IMR-90 (cell line): ENCODE measurements at regions not wholly inside any gene's neighbourhood (a gene's known extent, or its start where the extent isn't known, plus 50 kb on each side); places are given as distances from the start of the nearest gene placed in this dataset.

Experiments
- ATAC-seq: fragments of 200-7000 bp; cut with Tn5 transposase; 2 replicates; pipeline ENCODE4 v1.9.1; 2020; ENCODE audit warnings: low read depth, mild to moderate bottlenecking, moderate library complexity
- BruUV-seq: library from RNA; stranded (reverse); fragments of 400-500 nt; replicated peaks from 2 replicates; lab custom pipeline; 2021; lab: Mats Ljungman, UMichigan
- CTCF ChIA-PET: fragments of 300-600 bp; formaldehyde crosslinking; extraction: SDS; loops from one replicate; lab custom pipeline; 2021; ENCODE audit warnings: antibody characterized with exemption; lab: Yijun Ruan, JAX
- POLR2A ChIA-PET: fragments of 300-600 bp; sonication (Branson Sonifier 250); formaldehyde crosslinking; loops from one replicate; lab custom pipeline; 2022; ENCODE audit warnings: antibody characterized with exemption; ENCODE audit not compliant: unreplicated experiment; lab: Charles Lee
- DNase-seq: peaks from one replicate; pipeline ENCODE4 v3.0.0; 2013
- H2AFZ ChIP-seq: replicated peaks from 2 replicates; pipeline ENCODE3; 2013; ENCODE audit warnings: low read length, mild to moderate bottlenecking; ENCODE audit not compliant: poor library complexity
- H2AK5ac ChIP-seq: 2 replicates; pipeline ENCODE4 v1.6.1; 2013; ENCODE audit warnings: low read depth, low read length, inconsistent platforms
- H2AK9ac ChIP-seq: replicated peaks from 2 replicates; pipeline ENCODE3; 2013; ENCODE audit warnings: mild to moderate bottlenecking, low read depth, low read length, moderate library complexity; ENCODE audit not compliant: poor library complexity
- H2BK120ac ChIP-seq: 2 replicates; pipeline ENCODE4 v1.6.1; 2013; ENCODE audit warnings: low read depth, low read length, inconsistent platforms
- H2BK15ac ChIP-seq: 3 replicates; pipeline ENCODE4 v1.6.1; 2013; ENCODE audit warnings: low read depth, low read length, inconsistent platforms
- H2BK20ac ChIP-seq: 2 replicates; pipeline ENCODE4 v1.6.1; 2013; ENCODE audit warnings: low read depth, mild to moderate bottlenecking, inconsistent platforms, low read length, moderate library complexity
- H2BK5ac ChIP-seq: 2 replicates; pipeline ENCODE4 v1.6.1; 2013; ENCODE audit warnings: mild to moderate bottlenecking, low read depth, low read length, inconsistent platforms; ENCODE audit not compliant: poor library complexity, severe bottlenecking
- H3K14ac ChIP-seq: replicated peaks from 2 replicates; pipeline ENCODE4 v1.6.1; 2013; ENCODE audit warnings: low read depth, low read length, inconsistent platforms
- H3K18ac ChIP-seq: 2 replicates; pipeline ENCODE4 v1.6.1; 2013; ENCODE audit warnings: low read depth, low read length, control low read depth
- H3K23ac ChIP-seq: 2 replicates; pipeline ENCODE4 v1.6.1; 2013; ENCODE audit warnings: low read depth, low read length, inconsistent platforms
- H3K27ac ChIP-seq: 2 replicates; pipeline ENCODE4 v1.5.1; 2013; ENCODE audit warnings: mild to moderate bottlenecking, control low read depth, low read length; ENCODE audit not compliant: insufficient read depth
- H3K27me3 ChIP-seq: 2 replicates; pipeline ENCODE4 v1.6.1; 2013; ENCODE audit warnings: low read length; ENCODE audit not compliant: control insufficient read depth, insufficient read depth
- H3K36me3 ChIP-seq: 2 replicates; pipeline ENCODE4 v1.6.1; 2013; ENCODE audit warnings: low read length, mixed read lengths; ENCODE audit not compliant: control insufficient read depth, insufficient read depth
- H3K4ac ChIP-seq: 2 replicates; pipeline ENCODE4 v1.6.1; 2013; ENCODE audit warnings: low read depth, low read length, inconsistent platforms
- H3K4me1 ChIP-seq: 2 replicates; pipeline ENCODE4 v1.6.1; 2013; ENCODE audit warnings: low read length, mixed read lengths; ENCODE audit not compliant: control insufficient read depth, insufficient read depth
- H3K4me2 ChIP-seq: 2 replicates; pipeline ENCODE4 v1.6.1; 2013; ENCODE audit warnings: low read depth, mild to moderate bottlenecking, control low read depth, low read length, moderate library complexity
- H3K4me3 ChIP-seq: 2 replicates; pipeline ENCODE4 v1.5.1; 2013; ENCODE audit warnings: low read depth, mild to moderate bottlenecking, control low read depth, low read length, moderate library complexity; ENCODE audit not compliant: insufficient read depth
- H3K56ac ChIP-seq: 2 replicates; pipeline ENCODE4 v1.6.1; 2013; ENCODE audit warnings: low read length, inconsistent platforms; ENCODE audit not compliant: insufficient read depth; ENCODE audit errors: extremely low read depth
- H3K79me1 ChIP-seq, 2 experiments: 2 replicates each; pipeline ENCODE4 v1.6.1; 2013; ENCODE audit warnings: low read length in 2 of 2, inconsistent platforms in 1 of 2, low read depth in 1 of 2
- H3K9ac ChIP-seq: 2 replicates; pipeline ENCODE4 v1.6.1; 2013; ENCODE audit warnings: low read depth, low read length, control low read depth
- H3K9me1 ChIP-seq: 2 replicates; pipeline ENCODE4 v1.6.1; 2013; ENCODE audit warnings: low read length, inconsistent platforms; ENCODE audit not compliant: insufficient read depth
- H3K9me3 ChIP-seq: 2 replicates; pipeline ENCODE4 v1.6.1; 2013; ENCODE audit warnings: low read length; ENCODE audit not compliant: control insufficient read depth, insufficient read depth
- H4K20me1 ChIP-seq: 2 replicates; pipeline ENCODE4 v1.6.1; 2013; ENCODE audit warnings: low read length, inconsistent platforms; ENCODE audit not compliant: insufficient read depth
- H4K5ac ChIP-seq: 2 replicates; pipeline ENCODE4 v1.6.1; 2013; ENCODE audit warnings: mild to moderate bottlenecking, low read depth, low read length, control low read depth
- H4K8ac ChIP-seq, 2 experiments: 2 replicates each; pipeline ENCODE4 v1.6.1; 2013; ENCODE audit warnings: low read depth in 2 of 2, low read length in 2 of 2, control low read depth in 1 of 2, inconsistent platforms in 1 of 2
- H4K91ac ChIP-seq: 2 replicates; pipeline ENCODE4 v1.6.1; 2013; ENCODE audit warnings: low read depth, low read length, inconsistent platforms; ENCODE audit not compliant: insufficient read depth
- BHLHE40 ChIP-seq: fragments of 150-350 bp; IDR thresholded peaks from 2 replicates; pipeline ENCODE4 v1.6.1; 2016; ENCODE audit warnings: mild to moderate bottlenecking, low read depth, low read length
- CEBPB ChIP-seq: IDR thresholded peaks from 2 replicates; pipeline ENCODE4 v1.6.1; 2012; ENCODE audit warnings: low read depth, low read length, improper control_type of control experiment
- CTCF ChIP-seq: conservative IDR thresholded peaks from 2 replicates; pipeline ENCODE4 v1.5.1; 2012; ENCODE audit warnings: mild to moderate bottlenecking, low read depth, low read length, improper control_type of control experiment
- ELK1 ChIP-seq: fragments of 150-350 bp; IDR thresholded peaks from 2 replicates; pipeline ENCODE4 v1.6.1; 2016; ENCODE audit warnings: low read depth, mild to moderate bottlenecking, low read length, moderate library complexity, borderline replicate concordance
- FOS ChIP-seq: fragments of 150-350 bp; IDR thresholded peaks from 2 replicates; pipeline ENCODE4 v1.6.1; 2016; ENCODE audit warnings: low read depth, low read length
- MAFK ChIP-seq: IDR thresholded peaks from 2 replicates; pipeline ENCODE4 v1.6.1; 2012; ENCODE audit warnings: low read depth, low read length, improper control_type of control experiment
- MXI1 ChIP-seq: IDR thresholded peaks from 2 replicates; pipeline ENCODE4 v1.6.1; 2012; ENCODE audit warnings: low read depth, mild to moderate bottlenecking, low read length, moderate library complexity, borderline replicate concordance
- POLR2A ChIP-seq: IDR thresholded peaks from 2 replicates; pipeline ENCODE4 v1.6.1; 2012; ENCODE audit warnings: mild to moderate bottlenecking, low read depth, low read length
- RAD21 ChIP-seq: IDR thresholded peaks from 2 replicates; pipeline ENCODE4 v1.6.1; 2012; ENCODE audit warnings: low read length, improper control_type of control experiment
- RCOR1 ChIP-seq: IDR thresholded peaks from 2 replicates; pipeline ENCODE4 v1.6.1; 2012; ENCODE audit warnings: mild to moderate bottlenecking, low read length, improper control_type of control experiment; ENCODE audit not compliant: insufficient replicate concordance
- RFX5 ChIP-seq: IDR thresholded peaks from 2 replicates; pipeline ENCODE4 v1.8.0; 2012; ENCODE audit warnings: low read depth, mild to moderate bottlenecking, low read length, moderate library complexity
- SMC3 ChIP-seq: fragments of 150-350 bp; IDR thresholded peaks from 2 replicates; pipeline ENCODE4 v1.6.1; 2016; ENCODE audit warnings: low read depth, mild to moderate bottlenecking, antibody characterized with exemption, low read length, moderate library complexity
- USF2 ChIP-seq: fragments of 150-350 bp; IDR thresholded peaks from 2 replicates; pipeline ENCODE4 v1.6.1; 2017; ENCODE audit warnings: mild to moderate bottlenecking, antibody characterized with exemption, low read length, low read depth
- WGBS, 2 experiments: methylation state at CpG; one replicate each; pipeline versions ENCODE4 v1.1.5 to v1.1.7; 2013; ENCODE audit warnings: missing lambda C conversion rate in 2 of 2; ENCODE audit not compliant: insufficient read length in 1 of 2; ENCODE audit errors: extremely low coverage in 2 of 2; 5-methylcytosine and 5-hydroxymethylcytosine counted together
- dilution Hi-C: fragments of 300-500 bp; cut with HindIII; formaldehyde crosslinking; loops from one replicate; pipeline ENCODE4 v1.14.3; 2018; ENCODE audit warnings: low sequenced_read_pairs; ENCODE audit not compliant: unreplicated experiment
- in situ Hi-C: fragments of 300-500 bp; cut with MboI; formaldehyde crosslinking; loops from 3 replicates; pipeline ENCODE4 v1.14.3; 2019; ENCODE audit warnings: low sequenced_read_pairs, inconsistent platforms, mixed read lengths
- intact Hi-C: fragments of 100-400 bp; cut with micrococcal nuclease; formaldehyde crosslinking; loops from 2 replicates; pipeline ENCODE4 v1.10.0; 2022

- TF ChIP-seq MXI1 (no peak), RFX5 (no peak), CEBPB (no peak), USF2 (no peak)
Observed at GRCh38 chr6:137283080-137283479, 63.9 kb upstream of the IFNGR1 start (continued).

- WGBS, 2 experiments, result 84% methylated on average over 3 of the region's 8 CpGs; no CpG with 5 or more reads in 1 of the 2 experiments
- H3K9me1 ChIP-seq, result no peaks in the 10 kb centered on the region
- TF ChIP-seq RFX5 (no peak), FOS (no peak), USF2 (no peak), BHLHE40 (no peak), RAD21 (no peak), POLR2A (no peak), RCOR1 (no peak), SMC3 (no peak), MAFK (no peak), ELK1 (no peak), CTCF (no peak)
Observed at GRCh38 chr6:137282254-137282653, 63.1 kb upstream of the IFNGR1 start.

More at GRCh38 chr6:137282254-137282653, 63.1 kb upstream of the IFNGR1 start:
- H3K36me3 ChIP-seq, result no peaks in the 10 kb centered on the region
- H4K5ac ChIP-seq, result no peak overlapping the region
- ATAC-seq (no peak), DNase-seq (no peak)
- H3K9ac ChIP-seq, result no peak overlapping the region
- H2AFZ ChIP-seq, result no peak overlapping the region
- no peak overlapping the region for H4K91ac ChIP-seq
- H2AK5ac ChIP-seq, result no peak overlapping the region
- H3K23ac ChIP-seq, result no peak overlapping the region
- dilution Hi-C loops, result no loop called here
- no peaks in the 10 kb centered on the region for H3K79me1 ChIP-seq
- in situ Hi-C loops, result no loop called here
- no peak overlapping the region for H4K8ac ChIP-seq
- H3K9me3 ChIP-seq, result no peaks in the 10 kb centered on the region
- no TSS peak for BruUV-seq
- no peak overlapping the region for H3K4ac ChIP-seq
- H2AK9ac ChIP-seq, result no peak overlapping the region
- H3K4me3 ChIP-seq, result no peak overlapping the region
- no peaks in the 10 kb centered on the region for H4K20me1 ChIP-seq
- no peak overlapping the region for H2BK5ac ChIP-seq
- no peak overlapping the region for H2BK15ac ChIP-seq
- intact Hi-C loops, result no loop called here
- CTCF ChIA-PET, result interaction anchor here (1.6 kb wide), 1 partner anchor 10 kb away, joined by 6 read pairs; no protein-coding TSS in a partner anchor
- H3K4me2 ChIP-seq, result no peak overlapping the region
- no peak overlapping the region for H3K18ac ChIP-seq
- no peak overlapping the region for H2BK20ac ChIP-seq
- no peak overlapping the region for H2BK120ac ChIP-seq
- POLR2A ChIA-PET, result no interaction called here
- no peak overlapping the region for H3K56ac ChIP-seq
- H3K27ac ChIP-seq, result no peak overlapping the region
- no peaks in the 10 kb centered on the region for H3K4me1 ChIP-seq
- H3K14ac ChIP-seq, result no peak overlapping the region
- no peaks in the 10 kb centered on the region; the same call in 1 of the 2 replicates for H3K27me3 ChIP-seq
